NCI-H345 treated with DMSO at 0.1 percent for 48 hours (cell line): ENCODE measurements at regions not wholly inside any gene's neighbourhood (a gene's known extent, or its start where the extent isn't known, plus 50 kb on each side); places are given as distances from the start of the nearest gene placed in this dataset.

Experiments
- DNase-seq: peaks from one replicate; lab custom pipeline; 2025; ENCODE audit not compliant: unreplicated experiment; lab: John Stamatoyannopoulos, UW

GRCh38 chr5:167790462-167791260, 500.8 kb upstream of the WWC1 start:
- no peak for DNase-seq

GRCh38 chr5:167792514-167792913, 498.9 kb upstream of the WWC1 start:
- DNase-seq, result no peak

GRCh38 chr5:167793700-167794099, 497.7 kb upstream of the WWC1 start:
- DNase-seq, result no peak

- no peak for DNase-seq
Measured at GRCh38 chr5:167794121-167794520, 497.3 kb upstream of the WWC1 start.

- no peak for DNase-seq
Measured at GRCh38 chr5:167796672-167797071, 494.8 kb upstream of the WWC1 start.

GRCh38 chr5:167797933-167798332, 493.5 kb upstream of the WWC1 start:
- no peak for DNase-seq

- no peak for DNase-seq
Measured at GRCh38 chr5:167798448-167798847, 493.0 kb upstream of the WWC1 start.

- no peak for DNase-seq
Measured at GRCh38 chr5:167800427-167800826, 491.0 kb upstream of the WWC1 start.

GRCh38 chr5:167801999-167802398, 489.4 kb upstream of the WWC1 start:
- no peak for DNase-seq

- DNase-seq, result no peak
Measured at GRCh38 chr5:167802755-167803431, 488.6 kb upstream of the WWC1 start.

GRCh38 chr5:167804512-167805220, 486.8 kb upstream of the WWC1 start:
- no peak for DNase-seq

GRCh38 chr5:167810573-167810972, 480.9 kb upstream of the WWC1 start:
- no peak for DNase-seq

GRCh38 chr5:167812871-167813270, 478.6 kb upstream of the WWC1 start:
- DNase-seq, result no peak

- no peak for DNase-seq
Measured at GRCh38 chr5:167813389-167813788, 478.1 kb upstream of the WWC1 start.

- no peak for DNase-seq
Measured at GRCh38 chr5:167814040-167814439, 477.4 kb upstream of the WWC1 start.

- DNase-seq, result no peak
Measured at GRCh38 chr5:167814828-167815227, 476.6 kb upstream of the WWC1 start.

- DNase-seq, result no peak
Measured at GRCh38 chr5:167816354-167816753, 475.1 kb upstream of the WWC1 start.

- no peak for DNase-seq
Measured at GRCh38 chr5:167816864-167817263, 474.6 kb upstream of the WWC1 start.

GRCh38 chr5:167819406-167819805, 472.0 kb upstream of the WWC1 start:
- no peak for DNase-seq

- DNase-seq, result no peak
Measured at GRCh38 chr5:167820101-167820990, 471.1 kb upstream of the WWC1 start.

GRCh38 chr5:167821151-167821550, 470.3 kb upstream of the WWC1 start:
- no peak for DNase-seq
